Hepatocyte (in vitro differentiated cells): ENCODE measurements at regions not wholly inside any gene's neighbourhood (a gene's known extent, or its start where the extent isn't known, plus 50 kb on each side); places are given as distances from the start of the nearest gene placed in this dataset.

Source experiments
- DNase-seq: peaks from one replicate; pipeline ENCODE4 v3.0.0-alpha.2; 2016; ENCODE audit warnings: low spot score
- H2AFZ ChIP-seq: fragments of 200-600 bp; sonication (generic); 2 replicates; pipeline ENCODE4 v1.6.0; 2016; ENCODE audit warnings: antibody characterized with exemption, mild to moderate bottlenecking
- H3K27ac ChIP-seq: fragments of 200-600 bp; sonication (generic); 2 replicates; pipeline ENCODE4 v1.5.1; 2016; ENCODE audit warnings: mild to moderate bottlenecking
- H3K27me3 ChIP-seq: fragments of 200-600 bp; sonication (generic); 2 replicates; pipeline ENCODE4 v1.6.1; 2016
- H3K36me3 ChIP-seq: fragments of 200-600 bp; sonication (generic); replicated peaks from 2 replicates; pipeline ENCODE4 v1.5.1; 2016; ENCODE audit warnings: low read depth; ENCODE audit not compliant: insufficient read depth
- H3K4me1 ChIP-seq: fragments of 200-600 bp; sonication (generic); 2 replicates; pipeline ENCODE4 v1.5.1; 2016; ENCODE audit warnings: mild to moderate bottlenecking, moderate library complexity; ENCODE audit not compliant: insufficient read depth
- H3K4me2 ChIP-seq: fragments of 200-600 bp; sonication (generic); 2 replicates; pipeline ENCODE4 v1.6.0; 2016
- H3K4me3 ChIP-seq: fragments of 200-600 bp; sonication (generic); 2 replicates; pipeline ENCODE4 v1.5.1; 2016; ENCODE audit warnings: mild to moderate bottlenecking
- H3K79me2 ChIP-seq: fragments of 200-600 bp; sonication (generic); 2 replicates; pipeline ENCODE4 v1.6.0; 2017; ENCODE audit warnings: mild to moderate bottlenecking
- H3K9me2 ChIP-seq: fragments of 200-600 bp; sonication (generic); replicated peaks from 2 replicates; pipeline ENCODE4 v1.6.0; 2017; ENCODE audit warnings: mild to moderate bottlenecking; ENCODE audit not compliant: insufficient read depth
- H3K9me3 ChIP-seq: fragments of 200-600 bp; sonication (generic); 2 replicates; pipeline ENCODE4 v1.5.1; 2016; ENCODE audit warnings: low read depth, mild to moderate bottlenecking
- H4K20me1 ChIP-seq: fragments of 200-600 bp; sonication (generic); 2 replicates; pipeline ENCODE4 v1.6.0; 2016; ENCODE audit warnings: mild to moderate bottlenecking; ENCODE audit not compliant: insufficient read depth, poor library complexity, severe bottlenecking
- CTCF ChIP-seq: fragments of 200-600 bp; sonication (generic); IDR thresholded peaks from 2 replicates; pipeline ENCODE4 v1.5.1; 2016; ENCODE audit warnings: antibody characterized with exemption, mild to moderate bottlenecking; ENCODE audit not compliant: poor library complexity
- EZH2 ChIP-seq: fragments of 200-600 bp; sonication (generic); IDR thresholded peaks from 2 replicates; pipeline ENCODE4 v1.6.1; 2016; ENCODE audit warnings: antibody characterized with exemption, mild to moderate bottlenecking, borderline replicate concordance
- EZH2phosphoT487 ChIP-seq: fragments of 200-600 bp; sonication (generic); IDR thresholded peaks from one replicate; pipeline ENCODE4 v1.6.1; 2018; ENCODE audit warnings: antibody characterized with exemption, mild to moderate bottlenecking, low read depth, moderate library complexity; ENCODE audit not compliant: unreplicated experiment, severe bottlenecking
- WGBS: methylation state at CpG from one replicate; pipeline ENCODE4 v1.1.6; 2016; ENCODE audit warnings: low lambda C conversion rate; ENCODE audit errors: missing lambda C conversion rate; 5-methylcytosine and 5-hydroxymethylcytosine counted together

DNA sequence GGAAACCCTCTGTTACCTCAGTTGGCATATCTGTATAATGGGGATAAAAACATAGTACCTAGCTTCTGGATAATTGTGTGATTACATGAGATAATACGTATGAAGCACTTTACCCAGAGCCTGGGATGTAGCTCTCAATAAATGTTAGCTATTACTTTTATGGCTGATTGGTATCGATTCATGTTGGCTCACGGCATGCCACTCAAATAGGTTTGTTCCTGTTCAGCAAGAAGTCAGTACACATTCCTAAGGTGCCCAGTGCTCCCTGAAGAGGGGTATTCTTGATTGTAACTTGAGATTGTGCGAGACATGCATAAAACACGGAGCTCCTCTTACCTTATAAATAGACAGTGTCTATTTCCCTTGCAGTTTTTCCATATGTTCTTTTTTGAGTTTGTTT is 78.5 kb upstream of the GALNT2 start:
- no peaks in the 10 kb centered on the region for H3K79me2 ChIP-seq
- H3K9me2 ChIP-seq, result no peaks in the 10 kb centered on the region
- no peaks in the 10 kb centered on the region for H3K36me3 ChIP-seq
- no peak overlapping the region for H3K4me2 ChIP-seq
- H3K9me3 ChIP-seq, result no peaks in the 10 kb centered on the region
- H3K27ac ChIP-seq, result no peak overlapping the region
- DNase-seq, result no peak
- no peaks in the 10 kb centered on the region for H3K4me1 ChIP-seq
- WGBS, result 76% methylated on average over 5 of the region's 5 CpGs
- H2AFZ ChIP-seq, result no peak overlapping the region
- TF ChIP-seq CTCF (no peak), EZH2 (no peak), EZH2phosphoT487 (no peak)
- no peaks in the 10 kb centered on the region for H3K27me3 ChIP-seq
- no peak overlapping the region for H3K4me3 ChIP-seq
- H4K20me1 ChIP-seq, result no peaks in the 10 kb centered on the region

- H3K27ac ChIP-seq, result no peak overlapping the region
- WGBS, result 80% methylated on average over 4 of the region's 4 CpGs
- no peaks in the 10 kb centered on the region for H3K36me3 ChIP-seq
- no peak overlapping the region for H3K4me2 ChIP-seq
- no peak for DNase-seq
- H3K9me2 ChIP-seq, result no peaks in the 10 kb centered on the region
- H3K4me3 ChIP-seq, result no peak overlapping the region
- H3K4me1 ChIP-seq, result no peaks in the 10 kb centered on the region
- TF ChIP-seq CTCF, result no peak
- no peak for TF ChIP-seq EZH2phosphoT487
- no peak for TF ChIP-seq EZH2
- no peaks in the 10 kb centered on the region for H3K9me3 ChIP-seq
- H2AFZ ChIP-seq, result no peak overlapping the region
- H3K79me2 ChIP-seq, result no peaks in the 10 kb centered on the region
- H3K27me3 ChIP-seq, result no peaks in the 10 kb centered on the region
- no peaks in the 10 kb centered on the region for H4K20me1 ChIP-seq
Measured at GRCh38 chr1:229989591-229990248, 77.3 kb upstream of the GALNT2 start.

GRCh38 chr1:229990326-229990725 is 76.7 kb upstream of the GALNT2 start:
- Histone ChIP-seq H2AFZ (no peak overlapping the region), H3K4me3 (no peak overlapping the region), H3K79me2 (no peaks in the 10 kb centered on the region), H3K9me2 (no peaks in the 10 kb centered on the region), H3K36me3 (no peaks in the 10 kb centered on the region), H3K9me3 (no peaks in the 10 kb centered on the region), H3K27me3 (no peaks in the 10 kb centered on the region), H4K20me1 (no peaks in the 10 kb centered on the region), H3K4me1 (no peaks in the 10 kb centered on the region), H3K4me2 (no peak overlapping the region), H3K27ac (no peak overlapping the region)
- TF ChIP-seq CTCF (no peak), EZH2 (no peak), EZH2phosphoT487 (no peak)
- no peak for DNase-seq
- 81% methylated on average over 8 of the region's 8 CpGs for WGBS

DNA sequence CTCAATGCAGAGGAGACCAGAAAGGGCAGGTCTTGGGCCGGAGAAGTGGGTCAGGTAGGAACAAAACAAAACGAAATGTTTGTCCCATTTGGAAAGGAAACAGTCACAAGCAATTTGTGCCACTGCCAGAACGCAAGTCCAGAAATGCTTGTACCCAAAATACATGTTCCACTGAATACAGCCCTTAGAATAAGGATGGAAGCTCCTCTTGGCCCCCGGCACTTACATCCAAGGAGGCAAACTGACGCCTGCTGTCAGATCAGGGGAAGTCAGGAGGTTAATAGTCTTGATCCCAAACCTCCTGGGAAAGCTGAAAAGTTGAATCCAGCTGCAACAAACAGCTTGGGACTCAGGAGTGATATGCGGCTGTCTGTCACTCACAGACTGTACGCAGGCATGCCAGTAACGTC is 75.9 kb upstream of the GALNT2 start:
- Histone ChIP-seq H3K27ac (no peak overlapping the region), H3K4me1 (no peaks in the 10 kb centered on the region), H4K20me1 (no peaks in the 10 kb centered on the region), H3K9me3 (no peaks in the 10 kb centered on the region), H3K27me3 (no peaks in the 10 kb centered on the region), H2AFZ (no peak overlapping the region), H3K4me2 (no peak overlapping the region), H3K79me2 (no peaks in the 10 kb centered on the region), H3K4me3 (no peak overlapping the region), H3K9me2 (no peaks in the 10 kb centered on the region), H3K36me3 (no peaks in the 10 kb centered on the region)
- no peak for DNase-seq
- TF ChIP-seq CTCF (no peak), EZH2 (no peak), EZH2phosphoT487 (no peak)
- WGBS, result 83% methylated on average over 8 of the region's 8 CpGs
